K562 (cell line): ENCODE measurements at regions not wholly inside any gene's neighbourhood (a gene's known extent, or its start where the extent isn't known, plus 50 kb on each side); places are given as distances from the start of the nearest gene placed in this dataset.

Source experiments
- BHLHE40 ChIP-seq: IDR thresholded peaks from 2 replicates; pipeline ENCODE4 v1.6.1; 2011; ENCODE audit warnings: low read length, improper control_type of control experiment
- CBX5 ChIP-seq: IDR thresholded peaks from 2 replicates; pipeline ENCODE4 v1.6.1; 2014; ENCODE audit warnings: low read depth, borderline replicate concordance
- CCNT2 ChIP-seq: IDR thresholded peaks from 2 replicates; pipeline ENCODE4 v1.6.1; 2011; ENCODE audit warnings: borderline replicate concordance, low read depth, mild to moderate bottlenecking, moderate library complexity, mixed read lengths, low read length; ENCODE audit not compliant: insufficient read length; ENCODE audit errors: extremely low read depth
- CHD4 ChIP-seq: fragments of 200-600 bp; sonication (generic); IDR thresholded peaks from 3 replicates; pipeline ENCODE4 v1.6.1; 2012; ENCODE audit warnings: low read depth, mild to moderate bottlenecking, mixed read lengths, low read length, inconsistent platforms; ENCODE audit not compliant: insufficient read depth, insufficient replicate concordance, poor library complexity, severe bottlenecking
- CTCF ChIP-seq, 3 experiments: IDR thresholded peaks in 2 of 3; conservative IDR thresholded peaks in 1 of 3; 2 replicates each; pipeline ENCODE4 v1.5.1; 2011 to 2012; ENCODE audit warnings: low read length in 3 of 3, mild to moderate bottlenecking in 3 of 3, control low read depth in 2 of 3, improper control_type of control experiment in 1 of 3, inconsistent platforms in 1 of 3, low read depth in 1 of 3, mixed read lengths in 1 of 3, moderate library complexity in 1 of 3; ENCODE audit not compliant: insufficient read depth in 2 of 3
- MTA2 ChIP-seq: fragments of 450-650 bp; IDR thresholded peaks from 2 replicates; pipeline ENCODE4 v1.6.1; 2016; ENCODE audit warnings: low read depth
- MYC ChIP-seq, 2 experiments: fragments of 250-450 bp in 1 of 2; sonication (Bioruptor Pico) in 1 of 2; IDR thresholded peaks; 2 replicates each; pipeline versions ENCODE4 v1.5.1 to v1.6.1; 2012 to 2021; ENCODE audit warnings: low read depth in 2 of 2, borderline replicate concordance in 1 of 2, improper control_type of control experiment in 1 of 2, low read length in 1 of 2, mild to moderate bottlenecking in 1 of 2, moderate library complexity in 1 of 2
- NRF1 ChIP-seq, 2 experiments: fragments of 450-650 bp; IDR thresholded peaks in 1 of 2; conservative IDR thresholded peaks in 1 of 2; 2 replicates each; pipeline ENCODE4 v1.6.1; 2014; ENCODE audit warnings: mild to moderate bottlenecking in 2 of 2
- PTTG1 ChIP-seq: fragments of 450-650 bp; IDR thresholded peaks from 2 replicates; pipeline ENCODE4 v1.6.1; 2016; ENCODE audit warnings: low read depth, mild to moderate bottlenecking, missing genetic modification characterization, missing compliant biosample characterization
- TCF7L2 ChIP-seq: fragments of 150-350 bp; IDR thresholded peaks from 2 replicates; pipeline ENCODE4 v1.6.1; 2016; ENCODE audit warnings: low read depth, mild to moderate bottlenecking, low read length, moderate library complexity
- USF2 ChIP-seq: sonication (generic); formaldehyde crosslinking; IDR thresholded peaks from 2 replicates; pipeline ENCODE4 v1.5.0; 2020; ENCODE audit warnings: missing genetic modification reagents
- ZBTB34 ChIP-seq: fragments of 250-450 bp; sonication (Bioruptor Pico); IDR thresholded peaks from 2 replicates; pipeline ENCODE4 v1.8.0; 2021; ENCODE audit warnings: mild to moderate bottlenecking, moderate library complexity

- TF ChIP-seq NRF1 (conservative IDR thresholded peaks at IDR 0.05 in 1 of 2, IDR thresholded peaks at IDR 0.05 in 1 of 2) = no peak
- TF ChIP-seq MYC (IDR thresholded peaks at IDR 0.05; ENCODE audit: low read depth, low read length) = no peak
- TF ChIP-seq MYC (CRISPR knock-in tag; IDR thresholded peaks at IDR 0.05; ENCODE audit: borderline replicate concordance, low read depth) = no peak
- TF ChIP-seq CTCF (IDR thresholded peaks at IDR 0.05 in 2 of 3, conservative IDR thresholded peaks at IDR 0.05 in 1 of 3; ENCODE audit: insufficient read depth in 2 of 3, low read depth in 1 of 3, low read length in 3 of 3) = no peak
- TF ChIP-seq MTA2 = no peak
- TF ChIP-seq CCNT2 = no peak
- TF ChIP-seq CHD4 = no peak
- TF ChIP-seq ZBTB34 (CRISPR knock-in tag) = no peak
- no peak for TF ChIP-seq USF2 (CRISPR knock-in tag)
- no peak for TF ChIP-seq BHLHE40
- no peak for TF ChIP-seq PTTG1
- TF ChIP-seq CBX5 = no peak
- TF ChIP-seq TCF7L2 = no peak
These were observed 161.6 kb downstream of the ZIC5 start for GRCh38 chr13:99809926-99810325.
